Neural progenitor cell (in vitro differentiated cells): ENCODE measurements at regions not wholly inside any gene's neighbourhood (a gene's known extent, or its start where the extent isn't known, plus 50 kb on each side); places are given as distances from the start of the nearest gene placed in this dataset.

Experiments used
- EZH2 ChIP-seq: fragments of 200-600 bp; sonication (generic); IDR thresholded peaks from 2 replicates; pipeline ENCODE4 v1.6.1; 2017; ENCODE audit warnings: antibody characterized with exemption, mild to moderate bottlenecking, moderate library complexity
- EZH2phosphoT487 ChIP-seq: fragments of 200-600 bp; sonication (generic); IDR thresholded peaks from 2 replicates; pipeline ENCODE4 v1.6.1; 2017; ENCODE audit warnings: antibody characterized with exemption
- TF ChIP-seq, protein P1 (sequence below): fragments of 200-600 bp; sonication (generic); IDR thresholded peaks from 2 replicates; pipeline ENCODE4 v1.5.1; 2017; ENCODE audit warnings: antibody characterized with exemption, mild to moderate bottlenecking

DNA sequence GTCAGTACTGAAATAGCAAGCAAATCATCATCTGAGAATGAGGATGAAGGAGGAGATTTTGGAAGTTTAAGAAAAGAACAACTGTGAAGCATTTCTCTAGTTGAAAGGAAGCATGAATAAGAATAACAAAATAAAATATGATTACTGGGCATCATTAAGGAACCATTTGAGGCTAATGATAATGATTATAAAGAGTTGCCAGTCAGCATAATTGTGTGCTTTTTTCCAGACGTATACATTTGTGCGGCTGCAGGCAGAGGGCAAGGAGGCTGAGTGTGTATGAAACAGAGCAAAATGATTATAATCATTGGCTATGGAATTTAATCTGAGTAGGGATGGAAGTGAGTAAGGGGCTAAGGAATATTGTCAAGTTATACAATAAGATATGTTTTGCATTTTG, 218.7 kb upstream of the FUT9 start:
- TF ChIP-seq, protein P1, sequence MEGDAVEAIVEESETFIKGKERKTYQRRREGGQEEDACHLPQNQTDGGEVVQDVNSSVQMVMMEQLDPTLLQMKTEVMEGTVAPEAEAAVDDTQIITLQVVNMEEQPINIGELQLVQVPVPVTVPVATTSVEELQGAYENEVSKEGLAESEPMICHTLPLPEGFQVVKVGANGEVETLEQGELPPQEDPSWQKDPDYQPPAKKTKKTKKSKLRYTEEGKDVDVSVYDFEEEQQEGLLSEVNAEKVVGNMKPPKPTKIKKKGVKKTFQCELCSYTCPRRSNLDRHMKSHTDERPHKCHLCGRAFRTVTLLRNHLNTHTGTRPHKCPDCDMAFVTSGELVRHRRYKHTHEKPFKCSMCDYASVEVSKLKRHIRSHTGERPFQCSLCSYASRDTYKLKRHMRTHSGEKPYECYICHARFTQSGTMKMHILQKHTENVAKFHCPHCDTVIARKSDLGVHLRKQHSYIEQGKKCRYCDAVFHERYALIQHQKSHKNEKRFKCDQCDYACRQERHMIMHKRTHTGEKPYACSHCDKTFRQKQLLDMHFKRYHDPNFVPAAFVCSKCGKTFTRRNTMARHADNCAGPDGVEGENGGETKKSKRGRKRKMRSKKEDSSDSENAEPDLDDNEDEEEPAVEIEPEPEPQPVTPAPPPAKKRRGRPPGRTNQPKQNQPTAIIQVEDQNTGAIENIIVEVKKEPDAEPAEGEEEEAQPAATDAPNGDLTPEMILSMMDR: no peak
- no peak for TF ChIP-seq EZH2
- no peak for TF ChIP-seq EZH2phosphoT487
